ENCODE measurements at regions not wholly inside any gene's neighbourhood (a gene's known extent, or its start where the extent isn't known, plus 50 kb on each side); places are given as distances from the start of the nearest gene placed in this dataset.

DNA sequence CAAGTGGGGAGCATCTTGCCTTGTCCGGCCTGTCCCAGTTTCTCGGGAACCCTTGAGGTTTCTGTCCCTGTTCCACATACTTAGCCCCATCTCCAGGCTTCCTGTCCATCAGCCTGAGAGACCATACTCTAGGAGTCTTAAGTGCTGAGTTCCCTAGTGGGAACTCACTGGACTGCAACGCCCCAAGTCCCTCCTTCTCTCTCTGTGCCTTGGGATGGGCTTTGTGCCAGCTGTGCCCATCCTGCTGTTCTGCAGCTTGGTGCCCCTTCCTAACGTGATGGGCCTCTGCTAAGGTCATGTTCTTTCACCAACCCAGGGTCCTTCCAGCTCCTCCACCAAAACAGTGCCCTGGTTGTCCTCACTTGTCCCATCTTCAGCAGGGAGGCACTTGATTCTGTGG lies 222.3 kb upstream of the ANKRD55 start:
- no peaks in the 10 kb centered on the region for H3K79me2 ChIP-seq (ENCODE audit: insufficient read depth, low read length)
- Mint-ChIP-seq H3K36me3 (ENCODE audit: insufficient read depth in 1 of 3, low read depth in 3 of 3) (no peaks in the 10 kb centered on the region), H3K27ac (peak overlapping the region in 1 of 3 experiments; percentile 12; a peak in 1 of 7 replicates)

More for the DNA sequence above, 222.3 kb upstream of the ANKRD55 start:
- Histone ChIP-seq H2AFZ (ENCODE audit: low read length) (no peak overlapping the region), H3K9me3 (ENCODE audit: control insufficient read depth, low read depth, low read length) (no peaks in the 10 kb centered on the region), H3K27ac (ENCODE audit: insufficient read length, low read depth, low read length) (no peak overlapping the region), H3K9ac (ENCODE audit: extremely low read depth, insufficient read length, low read length) (no peak overlapping the region), H3K18ac (ENCODE audit: insufficient read length, low read depth, low read length) (no peak overlapping the region), H2BK5ac (ENCODE audit: insufficient read length, low read length) (no peak overlapping the region), H2AK5ac (ENCODE audit: insufficient read length, low read length) (no peak overlapping the region), H3K23me2 (ENCODE audit: insufficient read length, low read depth, low read length, poor library complexity, severe bottlenecking) (no peaks in the 10 kb centered on the region), H3K23ac (ENCODE audit: insufficient read length, low read depth, low read length) (no peak overlapping the region), H3K79me1 (ENCODE audit: insufficient read depth, low read depth, low read length, poor library complexity, severe bottlenecking) (no peaks in the 10 kb centered on the region), H2BK120ac (ENCODE audit: low read depth, low read length, poor library complexity, severe bottlenecking) (no peak overlapping the region), H3K27me3 (ENCODE audit: insufficient read depth, low read length) (no peaks in the 10 kb centered on the region), H4K91ac (ENCODE audit: insufficient read length, low read depth, low read length) (no peak overlapping the region), H2BK12ac (ENCODE audit: insufficient read length, low read depth, low read length) (no peak overlapping the region), H4K5ac (ENCODE audit: insufficient read length, low read depth, low read length) (no peak overlapping the region), H2BK20ac (ENCODE audit: low read depth, low read length, poor library complexity, severe bottlenecking) (no peak overlapping the region), H2BK15ac (ENCODE audit: low read depth, low read length) (no peak overlapping the region), H4K8ac (replicated peaks; ENCODE audit: insufficient read length, low read depth, low read length) (no peak overlapping the region), H4K20me1 (ENCODE audit: control insufficient read depth, insufficient read depth, insufficient read length) (no peaks in the 10 kb centered on the region), H3T11ph (ENCODE audit: low read length) (no peak overlapping the region), H3K4me1 (ENCODE audit: insufficient read depth, low read length) (peaks cover 3% of the 10 kb centered on the region; the same call in 1 of the 2 replicates), H3K4me2 (ENCODE audit: insufficient read depth, insufficient read length, low read length) (no peak overlapping the region), H3K14ac (ENCODE audit: insufficient read depth, low read length) (no peak overlapping the region; the same call in 1 of the 2 replicates), H3K56ac (ENCODE audit: insufficient read length, low read depth, low read length) (no peak overlapping the region), H3K4ac (ENCODE audit: low read depth, low read length) (no peak overlapping the region)
- H3K27me3 Mint-ChIP-seq (ENCODE audit: low read depth), result peaks cover 2% of the 10 kb centered on the region
- WGBS (ENCODE audit: extremely low coverage, insufficient read length, low lambda C conversion rate), result no CpG with 5 or more reads among the region's 4 CpGs
- peaks cover 27 to 29% of the 10 kb centered on the region in 2 experiments for H3K4me1 Mint-ChIP-seq
- DNase-seq, result no peak
- no peaks in the 10 kb centered on the region for H3K9me3 Mint-ChIP-seq
- TF ChIP-seq, protein P1, sequence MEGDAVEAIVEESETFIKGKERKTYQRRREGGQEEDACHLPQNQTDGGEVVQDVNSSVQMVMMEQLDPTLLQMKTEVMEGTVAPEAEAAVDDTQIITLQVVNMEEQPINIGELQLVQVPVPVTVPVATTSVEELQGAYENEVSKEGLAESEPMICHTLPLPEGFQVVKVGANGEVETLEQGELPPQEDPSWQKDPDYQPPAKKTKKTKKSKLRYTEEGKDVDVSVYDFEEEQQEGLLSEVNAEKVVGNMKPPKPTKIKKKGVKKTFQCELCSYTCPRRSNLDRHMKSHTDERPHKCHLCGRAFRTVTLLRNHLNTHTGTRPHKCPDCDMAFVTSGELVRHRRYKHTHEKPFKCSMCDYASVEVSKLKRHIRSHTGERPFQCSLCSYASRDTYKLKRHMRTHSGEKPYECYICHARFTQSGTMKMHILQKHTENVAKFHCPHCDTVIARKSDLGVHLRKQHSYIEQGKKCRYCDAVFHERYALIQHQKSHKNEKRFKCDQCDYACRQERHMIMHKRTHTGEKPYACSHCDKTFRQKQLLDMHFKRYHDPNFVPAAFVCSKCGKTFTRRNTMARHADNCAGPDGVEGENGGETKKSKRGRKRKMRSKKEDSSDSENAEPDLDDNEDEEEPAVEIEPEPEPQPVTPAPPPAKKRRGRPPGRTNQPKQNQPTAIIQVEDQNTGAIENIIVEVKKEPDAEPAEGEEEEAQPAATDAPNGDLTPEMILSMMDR (conservative IDR thresholded peaks at IDR 0.05), result no peak
- no peak overlapping the region for H3K4me3 Mint-ChIP-seq

Measured in H9 (cell line).